MM.1S (cell line): ENCODE measurements at regions not wholly inside any gene's neighbourhood (a gene's known extent, or its start where the extent isn't known, plus 50 kb on each side); places are given as distances from the start of the nearest gene placed in this dataset.

Experiments used
- EZH2 ChIP-seq: fragments of 300-600 bp; sonication (generic); optimal IDR thresholded peaks from 2 replicates; pipeline ENCODE3; 2017; ENCODE audit warnings: low read depth, mild to moderate bottlenecking, antibody characterized with exemption, low read length, mixed read lengths
- TF ChIP-seq, protein P1 (sequence below): fragments of 300-600 bp; sonication (generic); IDR thresholded peaks from 2 replicates; pipeline ENCODE4 v1.5.1; 2016; ENCODE audit warnings: antibody characterized with exemption, low read length, mixed read lengths

- TF ChIP-seq, protein P1, sequence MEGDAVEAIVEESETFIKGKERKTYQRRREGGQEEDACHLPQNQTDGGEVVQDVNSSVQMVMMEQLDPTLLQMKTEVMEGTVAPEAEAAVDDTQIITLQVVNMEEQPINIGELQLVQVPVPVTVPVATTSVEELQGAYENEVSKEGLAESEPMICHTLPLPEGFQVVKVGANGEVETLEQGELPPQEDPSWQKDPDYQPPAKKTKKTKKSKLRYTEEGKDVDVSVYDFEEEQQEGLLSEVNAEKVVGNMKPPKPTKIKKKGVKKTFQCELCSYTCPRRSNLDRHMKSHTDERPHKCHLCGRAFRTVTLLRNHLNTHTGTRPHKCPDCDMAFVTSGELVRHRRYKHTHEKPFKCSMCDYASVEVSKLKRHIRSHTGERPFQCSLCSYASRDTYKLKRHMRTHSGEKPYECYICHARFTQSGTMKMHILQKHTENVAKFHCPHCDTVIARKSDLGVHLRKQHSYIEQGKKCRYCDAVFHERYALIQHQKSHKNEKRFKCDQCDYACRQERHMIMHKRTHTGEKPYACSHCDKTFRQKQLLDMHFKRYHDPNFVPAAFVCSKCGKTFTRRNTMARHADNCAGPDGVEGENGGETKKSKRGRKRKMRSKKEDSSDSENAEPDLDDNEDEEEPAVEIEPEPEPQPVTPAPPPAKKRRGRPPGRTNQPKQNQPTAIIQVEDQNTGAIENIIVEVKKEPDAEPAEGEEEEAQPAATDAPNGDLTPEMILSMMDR, result no peak
- TF ChIP-seq EZH2, result no peak
These were observed 1545.4 kb upstream of the PCDH10 start for GRCh38 chr4:131603705-131604104.
